Gastrocnemius medialis (tissue), 4 donors: ENCODE measurements at regions not wholly inside any gene's neighbourhood (a gene's known extent, or its start where the extent isn't known, plus 50 kb on each side); places are given as distances from the start of the nearest gene placed in this dataset.

Experiments used
- ATAC-seq, 2 donors: fragments of 150-250 bp; one replicate each; pipeline ENCODE4 v1.9.1; 2016
- DNase-seq, 2 donors: peaks; one replicate each; pipeline ENCODE4 v3.0.0-alpha.2; 2019
- H3K27ac ChIP-seq, 4 donors: fragments of 200-600 bp; sonication (generic); 1 replicate in 1 of 4; 2 replicates in 3 of 4; pipeline ENCODE4 v1.5.1; 2016 to 2018; ENCODE audit warnings: mild to moderate bottlenecking in 2 of 4, moderate library complexity in 1 of 4
- H3K27me3 ChIP-seq, 3 donors: fragments of 200-600 bp; sonication (generic) in 2 of 3; 1 replicate in 1 of 3; 2 replicates in 2 of 3; pipeline versions ENCODE4 v1.5.1 to v1.6.0; 2016 to 2019; ENCODE audit warnings: mild to moderate bottlenecking in 1 of 3, moderate library complexity in 1 of 3
- H3K36me3 ChIP-seq, 2 donors: fragments of 200-600 bp; sonication (generic) in 1 of 2; one replicate each; pipeline ENCODE4 v1.5.1; 2017 to 2018
- H3K4me1 ChIP-seq, 2 donors: fragments of 200-600 bp; sonication (generic) in 1 of 2; one replicate each; pipeline ENCODE4 v1.5.1; 2016 to 2017; ENCODE audit warnings: mild to moderate bottlenecking in 2 of 2
- H3K4me3 ChIP-seq, 4 donors: fragments of 200-600 bp; sonication (generic) in 3 of 4; 1 replicate in 1 of 4; 2 replicates in 3 of 4; pipeline ENCODE4 v1.5.1; 2016 to 2019; ENCODE audit warnings: mild to moderate bottlenecking in 2 of 4
- H3K9me3 ChIP-seq, 3 donors: fragments of 200-600 bp; sonication (generic) in 2 of 3; 1 replicate in 1 of 3; 2 replicates in 2 of 3; pipeline ENCODE4 v1.5.1; 2016 to 2019
- POLR2A ChIP-seq, 2 donors: fragments of 450-650 bp; IDR thresholded peaks; one replicate each; pipeline ENCODE4 v1.6.1; 2017; ENCODE audit warnings: antibody characterized with exemption in 2 of 2, mild to moderate bottlenecking in 2 of 2, moderate library complexity in 2 of 2
- in situ Hi-C, 4 donors: fragments of 200-750 bp; cut with MboI; loops; one replicate each; pipeline versions ENCODE4 v1.15.0 to v1.8.0; 2017; ENCODE audit warnings: low sequenced_read_pairs in 4 of 4
- intact Hi-C: fragments of 100-400 bp; cut with DNase I; formaldehyde crosslinking; loops from one replicate; pipeline ENCODE4 v1.15.1; 2023; ENCODE audit warnings: low total_unique reads
- TF ChIP-seq, protein P1 (sequence below), 5 experiments: fragments of 450-650 bp in 3 of 5; fragments of 200-600 bp in 2 of 5; sonication (generic) in 2 of 5; IDR thresholded peaks in 4 of 5; conservative IDR thresholded peaks in 1 of 5; 1 replicate in 4 of 5; 2 replicates in 1 of 5; pipeline ENCODE4 v1.5.1; 2016 to 2019; ENCODE audit warnings: antibody characterized with exemption in 5 of 5, mild to moderate bottlenecking in 3 of 5, moderate library complexity in 3 of 5

DNA sequence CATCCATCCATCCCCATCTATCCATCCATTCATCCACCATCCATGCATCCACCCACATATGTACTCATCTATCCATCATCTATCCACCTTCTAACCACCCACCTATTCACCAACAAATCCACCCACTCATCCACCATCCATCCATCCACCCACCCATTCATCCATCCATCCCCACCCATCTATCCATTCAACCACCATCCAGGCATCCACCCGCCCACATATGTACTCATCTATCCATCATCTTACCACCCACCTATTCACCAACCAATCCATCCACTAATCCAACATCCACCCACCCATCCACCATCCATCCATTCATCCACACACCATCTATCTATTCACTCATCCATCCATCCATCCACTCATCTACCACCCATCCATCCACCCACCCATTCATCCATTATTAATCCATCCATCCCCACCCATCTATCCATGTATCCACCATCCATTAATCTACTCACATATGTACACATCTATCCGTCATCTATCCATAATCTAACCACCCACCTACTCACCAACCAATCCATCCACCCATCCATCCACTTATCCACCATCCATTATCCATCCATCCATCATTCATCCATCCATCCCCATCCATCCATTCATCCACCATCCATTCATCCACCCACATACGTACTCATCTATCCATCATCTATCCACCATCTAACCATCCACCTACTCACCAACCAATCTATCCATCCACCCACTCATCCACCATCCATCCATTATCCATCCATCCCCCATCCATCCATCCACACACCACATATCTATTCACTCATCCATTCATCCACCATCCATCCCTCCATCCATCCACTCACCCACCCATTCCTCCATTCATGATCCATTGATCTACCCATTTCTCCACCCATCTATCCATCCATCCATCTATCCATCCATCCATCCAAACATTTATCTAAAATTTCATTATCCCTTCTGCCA lies 940.0 kb downstream of the BRD1 start:
- no peak overlapping the region for H3K27ac ChIP-seq
- H3K4me1 ChIP-seq: no peaks in the 10 kb centered on the region
- H3K27me3 ChIP-seq: no peaks in the 10 kb centered on the region
- intact Hi-C loops: no loop called here
- H3K36me3 ChIP-seq: no peaks in the 10 kb centered on the region
- in situ Hi-C loops: no loop called here
- TF ChIP-seq, protein P1, sequence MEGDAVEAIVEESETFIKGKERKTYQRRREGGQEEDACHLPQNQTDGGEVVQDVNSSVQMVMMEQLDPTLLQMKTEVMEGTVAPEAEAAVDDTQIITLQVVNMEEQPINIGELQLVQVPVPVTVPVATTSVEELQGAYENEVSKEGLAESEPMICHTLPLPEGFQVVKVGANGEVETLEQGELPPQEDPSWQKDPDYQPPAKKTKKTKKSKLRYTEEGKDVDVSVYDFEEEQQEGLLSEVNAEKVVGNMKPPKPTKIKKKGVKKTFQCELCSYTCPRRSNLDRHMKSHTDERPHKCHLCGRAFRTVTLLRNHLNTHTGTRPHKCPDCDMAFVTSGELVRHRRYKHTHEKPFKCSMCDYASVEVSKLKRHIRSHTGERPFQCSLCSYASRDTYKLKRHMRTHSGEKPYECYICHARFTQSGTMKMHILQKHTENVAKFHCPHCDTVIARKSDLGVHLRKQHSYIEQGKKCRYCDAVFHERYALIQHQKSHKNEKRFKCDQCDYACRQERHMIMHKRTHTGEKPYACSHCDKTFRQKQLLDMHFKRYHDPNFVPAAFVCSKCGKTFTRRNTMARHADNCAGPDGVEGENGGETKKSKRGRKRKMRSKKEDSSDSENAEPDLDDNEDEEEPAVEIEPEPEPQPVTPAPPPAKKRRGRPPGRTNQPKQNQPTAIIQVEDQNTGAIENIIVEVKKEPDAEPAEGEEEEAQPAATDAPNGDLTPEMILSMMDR (IDR thresholded peaks at IDR 0.05 in 4 of 5, conservative IDR thresholded peaks at IDR 0.05 in 1 of 5): no peak
- TF ChIP-seq POLR2A (IDR thresholded peaks at IDR 0.05): no peak
- ATAC-seq (no peak), DNase-seq (no peak)
- no peak overlapping the region for H3K4me3 ChIP-seq
- no peaks in the 10 kb centered on the region for H3K9me3 ChIP-seq

- DNase-seq: no peak
- no peak for TF ChIP-seq POLR2A (IDR thresholded peaks at IDR 0.05)
- TF ChIP-seq, protein P1 (IDR thresholded peaks at IDR 0.05 in 4 of 5, conservative IDR thresholded peaks at IDR 0.05 in 1 of 5): no peak
- no peak for ATAC-seq
- no peaks in the 10 kb centered on the region for H3K36me3 ChIP-seq
- in situ Hi-C loops: no loop called here
- H3K4me3 ChIP-seq: no peak overlapping the region
- intact Hi-C loops: no loop called here
- no peak overlapping the region for H3K27ac ChIP-seq
- no peaks in the 10 kb centered on the region for H3K27me3 ChIP-seq
- no peaks in the 10 kb centered on the region for H3K9me3 ChIP-seq
- H3K4me1 ChIP-seq: no peaks in the 10 kb centered on the region
These were observed 940.9 kb downstream of the BRD1 start for GRCh38 chr22:48886604-48887393.

DNA sequence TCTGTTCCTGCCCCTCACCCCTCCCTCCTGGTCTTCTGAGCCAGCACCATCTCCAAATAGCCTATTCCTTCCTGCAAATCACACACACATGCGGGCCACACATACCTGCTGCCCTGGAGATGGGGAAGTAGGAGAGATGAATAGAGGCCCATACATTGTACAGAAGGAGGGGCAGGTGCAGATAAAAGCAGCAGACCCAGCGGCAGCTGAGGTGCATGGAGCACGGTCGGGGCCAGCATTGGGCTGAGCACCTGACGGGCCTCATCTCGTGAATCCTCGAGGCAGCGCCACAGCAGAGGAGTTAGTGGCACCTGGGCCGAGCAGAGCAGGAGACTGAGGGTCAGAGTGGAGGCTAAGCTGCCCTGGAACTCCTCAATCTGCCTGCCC lies 941.8 kb downstream of the BRD1 start:
- intact Hi-C loops: no loop called here
- H3K4me1 ChIP-seq: no peaks in the 10 kb centered on the region
- no peak overlapping the region for H3K27ac ChIP-seq
- H3K36me3 ChIP-seq: no peaks in the 10 kb centered on the region
- no peaks in the 10 kb centered on the region for H3K27me3 ChIP-seq
- H3K4me3 ChIP-seq: no peak overlapping the region
- DNase-seq (no peak), ATAC-seq (no peak)
- in situ Hi-C loops: no loop called here
- H3K9me3 ChIP-seq: no peaks in the 10 kb centered on the region
- TF ChIP-seq, protein P1 (IDR thresholded peaks at IDR 0.05 in 4 of 5, conservative IDR thresholded peaks at IDR 0.05 in 1 of 5): no peak
- no peak for TF ChIP-seq POLR2A (IDR thresholded peaks at IDR 0.05)

GRCh38 chr22:48885271-48885918 lies 942.3 kb downstream of the BRD1 start:
- H3K4me3 ChIP-seq: no peak overlapping the region
- no peak for DNase-seq
- no peaks in the 10 kb centered on the region for H3K4me1 ChIP-seq
- ATAC-seq: no peak
- TF ChIP-seq POLR2A (IDR thresholded peaks at IDR 0.05): no peak
- TF ChIP-seq, protein P1 (IDR thresholded peaks at IDR 0.05 in 4 of 5, conservative IDR thresholded peaks at IDR 0.05 in 1 of 5): no peak
- intact Hi-C loops: no loop called here
- no peaks in the 10 kb centered on the region for H3K36me3 ChIP-seq
- no peak overlapping the region for H3K27ac ChIP-seq
- in situ Hi-C loops: no loop called here
- H3K9me3 ChIP-seq: no peaks in the 10 kb centered on the region
- H3K27me3 ChIP-seq: no peaks in the 10 kb centered on the region
